ENCODE measurements at regions not wholly inside any gene's neighbourhood (a gene's known extent, or its start where the extent isn't known, plus 50 kb on each side); places are given as distances from the start of the nearest gene placed in this dataset.

DNA sequence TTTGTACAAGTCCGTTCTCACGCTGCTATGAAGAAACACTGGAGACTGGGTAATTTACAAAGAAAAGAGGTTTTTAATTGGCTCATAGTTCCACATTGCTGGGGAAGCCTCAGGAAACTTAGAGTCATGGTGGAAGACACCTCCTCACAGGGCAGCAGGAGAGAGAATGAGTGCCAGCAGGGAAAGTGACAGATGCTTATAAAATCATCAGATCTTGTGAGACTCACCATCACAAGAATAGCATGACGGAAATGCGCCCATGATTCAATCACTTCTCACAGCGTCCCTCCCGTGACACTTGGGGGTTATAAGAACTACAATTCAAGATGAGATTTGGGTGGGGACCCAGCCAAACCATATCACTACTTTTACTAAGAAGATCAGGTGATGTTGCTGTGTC is 285.8 kb downstream of the TMX3 start:
- H3K4me3 ChIP-seq (ENCODE audit: low read depth in 2 of 2, low read length in 2 of 2), result no peak overlapping the region
- ChIA-PET CTCF (no interaction called here), POLR2A (no interaction called here)
- ATAC-seq (no peak), DNase-seq (ENCODE audit: low read depth, low spot score) (no peak)
- no peaks in the 10 kb centered on the region for H3K9me3 ChIP-seq (ENCODE audit: control insufficient read depth, insufficient read depth, low read depth, low read length)
- no peaks in the 10 kb centered on the region for H3K27me3 ChIP-seq (ENCODE audit: control insufficient read depth, insufficient read depth, low read length)
- BruUV-seq (replicated peaks), result no TSS peak
- no peaks in the 10 kb centered on the region for H3K4me1 ChIP-seq (ENCODE audit: control insufficient read depth, insufficient read depth, low read length)
- TF ChIP-seq, protein P1, sequence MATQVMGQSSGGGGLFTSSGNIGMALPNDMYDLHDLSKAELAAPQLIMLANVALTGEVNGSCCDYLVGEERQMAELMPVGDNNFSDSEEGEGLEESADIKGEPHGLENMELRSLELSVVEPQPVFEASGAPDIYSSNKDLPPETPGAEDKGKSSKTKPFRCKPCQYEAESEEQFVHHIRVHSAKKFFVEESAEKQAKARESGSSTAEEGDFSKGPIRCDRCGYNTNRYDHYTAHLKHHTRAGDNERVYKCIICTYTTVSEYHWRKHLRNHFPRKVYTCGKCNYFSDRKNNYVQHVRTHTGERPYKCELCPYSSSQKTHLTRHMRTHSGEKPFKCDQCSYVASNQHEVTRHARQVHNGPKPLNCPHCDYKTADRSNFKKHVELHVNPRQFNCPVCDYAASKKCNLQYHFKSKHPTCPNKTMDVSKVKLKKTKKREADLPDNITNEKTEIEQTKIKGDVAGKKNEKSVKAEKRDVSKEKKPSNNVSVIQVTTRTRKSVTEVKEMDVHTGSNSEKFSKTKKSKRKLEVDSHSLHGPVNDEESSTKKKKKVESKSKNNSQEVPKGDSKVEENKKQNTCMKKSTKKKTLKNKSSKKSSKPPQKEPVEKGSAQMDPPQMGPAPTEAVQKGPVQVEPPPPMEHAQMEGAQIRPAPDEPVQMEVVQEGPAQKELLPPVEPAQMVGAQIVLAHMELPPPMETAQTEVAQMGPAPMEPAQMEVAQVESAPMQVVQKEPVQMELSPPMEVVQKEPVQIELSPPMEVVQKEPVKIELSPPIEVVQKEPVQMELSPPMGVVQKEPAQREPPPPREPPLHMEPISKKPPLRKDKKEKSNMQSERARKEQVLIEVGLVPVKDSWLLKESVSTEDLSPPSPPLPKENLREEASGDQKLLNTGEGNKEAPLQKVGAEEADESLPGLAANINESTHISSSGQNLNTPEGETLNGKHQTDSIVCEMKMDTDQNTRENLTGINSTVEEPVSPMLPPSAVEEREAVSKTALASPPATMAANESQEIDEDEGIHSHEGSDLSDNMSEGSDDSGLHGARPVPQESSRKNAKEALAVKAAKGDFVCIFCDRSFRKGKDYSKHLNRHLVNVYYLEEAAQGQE (IDR thresholded peaks at IDR 0.05; ENCODE audit: insufficient read depth in 1 of 2, low read depth in 2 of 2, low read length in 1 of 2), result no peak
- TF ChIP-seq SIN3A (IDR thresholded peaks at IDR 0.05; ENCODE audit: borderline replicate concordance, insufficient read depth, low read depth, low read length) (no peak), TCF7L2 (IDR thresholded peaks at IDR 0.05; ENCODE audit: low read depth, low read length) (no peak), POLR2AphosphoS5 (IDR thresholded peaks at IDR 0.05; ENCODE audit: low read depth, low read length) (no peak)
- TF ChIP-seq, protein P2, sequence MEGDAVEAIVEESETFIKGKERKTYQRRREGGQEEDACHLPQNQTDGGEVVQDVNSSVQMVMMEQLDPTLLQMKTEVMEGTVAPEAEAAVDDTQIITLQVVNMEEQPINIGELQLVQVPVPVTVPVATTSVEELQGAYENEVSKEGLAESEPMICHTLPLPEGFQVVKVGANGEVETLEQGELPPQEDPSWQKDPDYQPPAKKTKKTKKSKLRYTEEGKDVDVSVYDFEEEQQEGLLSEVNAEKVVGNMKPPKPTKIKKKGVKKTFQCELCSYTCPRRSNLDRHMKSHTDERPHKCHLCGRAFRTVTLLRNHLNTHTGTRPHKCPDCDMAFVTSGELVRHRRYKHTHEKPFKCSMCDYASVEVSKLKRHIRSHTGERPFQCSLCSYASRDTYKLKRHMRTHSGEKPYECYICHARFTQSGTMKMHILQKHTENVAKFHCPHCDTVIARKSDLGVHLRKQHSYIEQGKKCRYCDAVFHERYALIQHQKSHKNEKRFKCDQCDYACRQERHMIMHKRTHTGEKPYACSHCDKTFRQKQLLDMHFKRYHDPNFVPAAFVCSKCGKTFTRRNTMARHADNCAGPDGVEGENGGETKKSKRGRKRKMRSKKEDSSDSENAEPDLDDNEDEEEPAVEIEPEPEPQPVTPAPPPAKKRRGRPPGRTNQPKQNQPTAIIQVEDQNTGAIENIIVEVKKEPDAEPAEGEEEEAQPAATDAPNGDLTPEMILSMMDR (IDR thresholded peaks at IDR 0.05), result no peak
- in situ Hi-C loops (cut with HindIII; ENCODE audit: low pct_unique_long_range_greater_than_20kb, low sequenced_read_pairs) (no loop called here), intact Hi-C loops (cut with micrococcal nuclease; ENCODE audit: unreplicated experiment) (no loop called here)
- no peaks in the 10 kb centered on the region for H3K36me3 ChIP-seq (ENCODE audit: control insufficient read depth, insufficient read depth, low read length)
- H3K27ac ChIP-seq (ENCODE audit: low read length), result no peak overlapping the region

DNA sequence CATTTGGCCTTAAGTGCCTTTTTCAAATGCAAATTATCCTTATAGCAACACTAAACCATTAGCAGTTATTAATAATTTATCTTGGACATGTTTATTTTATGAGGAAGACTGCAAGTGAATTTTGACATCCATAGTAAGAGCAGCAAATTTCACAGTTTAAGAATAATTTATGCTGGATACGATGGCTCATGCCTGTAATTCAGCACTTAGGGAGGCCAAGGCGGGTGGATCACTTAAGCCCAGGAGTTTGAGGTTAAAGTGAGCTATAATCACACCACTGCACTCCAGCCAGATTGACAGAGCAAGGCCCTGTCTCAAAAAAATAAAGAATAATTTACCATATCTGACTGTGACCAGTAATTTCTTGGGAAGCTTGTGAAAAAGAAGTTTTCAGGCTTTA is 286.2 kb downstream of the TMX3 start:
- TF ChIP-seq POLR2AphosphoS5 (IDR thresholded peaks at IDR 0.05; ENCODE audit: low read depth, low read length) (no peak), TCF7L2 (IDR thresholded peaks at IDR 0.05; ENCODE audit: low read depth, low read length) (no peak), SIN3A (IDR thresholded peaks at IDR 0.05; ENCODE audit: borderline replicate concordance, insufficient read depth, low read depth, low read length) (no peak)
- TF ChIP-seq, protein P1 (IDR thresholded peaks at IDR 0.05; ENCODE audit: insufficient read depth in 1 of 2, low read depth in 2 of 2, low read length in 1 of 2), result no peak
- TF ChIP-seq, protein P2 (IDR thresholded peaks at IDR 0.05), result no peak
- ChIA-PET POLR2A (no interaction called here), CTCF (no interaction called here)
- H3K27ac ChIP-seq (ENCODE audit: low read length), result no peak overlapping the region
- DNase-seq (ENCODE audit: low read depth, low spot score) (no peak), ATAC-seq (no peak)
- intact Hi-C loops (cut with micrococcal nuclease; ENCODE audit: unreplicated experiment) (no loop called here), in situ Hi-C loops (cut with HindIII; ENCODE audit: low pct_unique_long_range_greater_than_20kb, low sequenced_read_pairs) (no loop called here)
- no peak overlapping the region for H3K4me3 ChIP-seq (ENCODE audit: low read depth in 2 of 2, low read length in 2 of 2)
- no peaks in the 10 kb centered on the region for H3K36me3 ChIP-seq (ENCODE audit: control insufficient read depth, insufficient read depth, low read length)
- H3K27me3 ChIP-seq (ENCODE audit: control insufficient read depth, insufficient read depth, low read length), result no peaks in the 10 kb centered on the region
- no peaks in the 10 kb centered on the region for H3K4me1 ChIP-seq (ENCODE audit: control insufficient read depth, insufficient read depth, low read length)
- no TSS peak for BruUV-seq (replicated peaks)
- H3K9me3 ChIP-seq (ENCODE audit: control insufficient read depth, insufficient read depth, low read depth, low read length), result no peaks in the 10 kb centered on the region
